ENCODE measurements at regions not wholly inside any gene's neighbourhood (a gene's known extent, or its start where the extent isn't known, plus 50 kb on each side); places are given as distances from the start of the nearest gene placed in this dataset.

GRCh38 chr16:82476786-82477185 is 150.0 kb upstream of the CDH13 start:
- TF ChIP-seq CTCF (IDR thresholded peaks at IDR 0.05): no peak
- no peak for TF ChIP-seq EP300 (IDR thresholded peaks at IDR 0.05)
